ENCODE measurements at regions not wholly inside any gene's neighbourhood (a gene's known extent, or its start where the extent isn't known, plus 50 kb on each side); places are given as distances from the start of the nearest gene placed in this dataset.

DNA sequence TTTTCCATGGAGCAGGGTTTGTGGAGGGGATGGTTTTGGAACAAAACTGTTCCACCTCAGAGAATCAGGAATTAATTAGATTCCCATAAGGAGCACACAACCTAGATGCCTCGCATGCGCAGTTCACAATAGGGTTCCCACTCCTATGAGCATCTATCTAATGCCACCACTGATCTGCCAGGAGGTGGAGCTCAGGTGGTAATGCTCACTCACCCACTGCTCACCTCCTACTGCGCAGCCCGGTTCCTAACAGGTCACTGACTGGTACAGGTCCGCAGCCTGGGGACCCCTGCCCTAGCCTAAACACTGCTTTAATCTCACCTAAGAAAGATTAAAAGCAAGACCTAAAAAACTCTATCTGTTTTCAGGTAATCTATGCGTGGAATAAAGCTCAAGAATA lies 553.0 kb downstream of the JRKL start:
- TF ChIP-seq, protein P1, sequence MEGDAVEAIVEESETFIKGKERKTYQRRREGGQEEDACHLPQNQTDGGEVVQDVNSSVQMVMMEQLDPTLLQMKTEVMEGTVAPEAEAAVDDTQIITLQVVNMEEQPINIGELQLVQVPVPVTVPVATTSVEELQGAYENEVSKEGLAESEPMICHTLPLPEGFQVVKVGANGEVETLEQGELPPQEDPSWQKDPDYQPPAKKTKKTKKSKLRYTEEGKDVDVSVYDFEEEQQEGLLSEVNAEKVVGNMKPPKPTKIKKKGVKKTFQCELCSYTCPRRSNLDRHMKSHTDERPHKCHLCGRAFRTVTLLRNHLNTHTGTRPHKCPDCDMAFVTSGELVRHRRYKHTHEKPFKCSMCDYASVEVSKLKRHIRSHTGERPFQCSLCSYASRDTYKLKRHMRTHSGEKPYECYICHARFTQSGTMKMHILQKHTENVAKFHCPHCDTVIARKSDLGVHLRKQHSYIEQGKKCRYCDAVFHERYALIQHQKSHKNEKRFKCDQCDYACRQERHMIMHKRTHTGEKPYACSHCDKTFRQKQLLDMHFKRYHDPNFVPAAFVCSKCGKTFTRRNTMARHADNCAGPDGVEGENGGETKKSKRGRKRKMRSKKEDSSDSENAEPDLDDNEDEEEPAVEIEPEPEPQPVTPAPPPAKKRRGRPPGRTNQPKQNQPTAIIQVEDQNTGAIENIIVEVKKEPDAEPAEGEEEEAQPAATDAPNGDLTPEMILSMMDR (IDR thresholded peaks at IDR 0.05), result no peak
- TF ChIP-seq POLR2A (IDR thresholded peaks at IDR 0.05), result no peak
